Astrocyte (in vitro differentiated cells and primary cell): ENCODE measurements at regions not wholly inside any gene's neighbourhood (a gene's known extent, or its start where the extent isn't known, plus 50 kb on each side); places are given as distances from the start of the nearest gene placed in this dataset.

ENCODE experiments used
- DNase-seq: peaks from one replicate; pipeline ENCODE4 v3.0.0-alpha.2; 2010; ENCODE audit warnings: low read depth
- FAIRE-seq: peaks from 2 replicates; lab custom pipeline; 2011; peaks lifted over from hg19 to GRCh38; lab: Jason Lieb, UNC
- H2AFZ ChIP-seq: 2 replicates; pipeline ENCODE4 v1.6.0; 2012; ENCODE audit warnings: low read depth, low read length, inconsistent platforms
- H3K27ac ChIP-seq: 2 replicates; pipeline ENCODE4 v1.5.1; 2011; ENCODE audit warnings: low read depth, low read length, inconsistent platforms
- H3K27me3 ChIP-seq: 2 replicates; pipeline ENCODE4 v1.6.0; 2011; ENCODE audit warnings: low read length, inconsistent platforms; ENCODE audit not compliant: insufficient read depth
- H3K36me3 ChIP-seq: 2 replicates; pipeline ENCODE4 v1.5.1; 2011; ENCODE audit warnings: low read length, inconsistent platforms; ENCODE audit not compliant: insufficient read depth
- H3K4me1 ChIP-seq: 2 replicates; pipeline ENCODE4 v1.5.1; 2011; ENCODE audit warnings: low read length, inconsistent platforms; ENCODE audit not compliant: insufficient read depth
- H3K4me2 ChIP-seq: 2 replicates; pipeline ENCODE4 v1.6.0; 2012; ENCODE audit warnings: low read length, inconsistent platforms
- H3K4me3 ChIP-seq: 2 replicates; pipeline ENCODE4 v1.5.1; 2011; ENCODE audit warnings: low read depth, mild to moderate bottlenecking, low read length, inconsistent platforms; ENCODE audit not compliant: insufficient read depth
- H3K79me2 ChIP-seq: 2 replicates; pipeline ENCODE4 v1.6.0; 2012; ENCODE audit warnings: mild to moderate bottlenecking, low read length, inconsistent platforms; ENCODE audit not compliant: insufficient read depth
- H3K9ac ChIP-seq: 2 replicates; pipeline ENCODE4 v1.6.0; 2012; ENCODE audit warnings: mild to moderate bottlenecking, low read length, inconsistent platforms
- H3K9me3 ChIP-seq: 2 replicates; pipeline ENCODE4 v1.5.1; 2012; ENCODE audit warnings: low read depth, mild to moderate bottlenecking, low read length, inconsistent platforms; ENCODE audit not compliant: insufficient read depth
- H4K20me1 ChIP-seq: 2 replicates; pipeline ENCODE4 v1.6.0; 2012; ENCODE audit warnings: low read length, inconsistent platforms; ENCODE audit not compliant: insufficient read depth
- H3K27ac Mint-ChIP-seq: one replicate; pipeline ENCODE4 v1.8.0; 2021; ENCODE audit warnings: mild to moderate bottlenecking, mixed read lengths; ENCODE audit not compliant: unreplicated experiment
- H3K27me3 Mint-ChIP-seq: one replicate; pipeline ENCODE4 v1.8.0; 2021; ENCODE audit warnings: low read depth, mixed read lengths; ENCODE audit not compliant: unreplicated experiment
- H3K36me3 Mint-ChIP-seq: one replicate; pipeline ENCODE4 v1.8.0; 2021; ENCODE audit warnings: low read depth, mixed read lengths; ENCODE audit not compliant: unreplicated experiment
- H3K4me1 Mint-ChIP-seq: one replicate; pipeline ENCODE4 v1.8.0; 2021; ENCODE audit warnings: low read depth, mixed read lengths; ENCODE audit not compliant: unreplicated experiment
- H3K4me3 Mint-ChIP-seq: one replicate; pipeline ENCODE4 v1.8.0; 2021; ENCODE audit warnings: mild to moderate bottlenecking, moderate library complexity, mixed read lengths; ENCODE audit not compliant: unreplicated experiment
- H3K9me3 Mint-ChIP-seq: one replicate; pipeline ENCODE4 v1.8.0; 2021; ENCODE audit warnings: mild to moderate bottlenecking, mixed read lengths; ENCODE audit not compliant: unreplicated experiment
- CTCF ChIP-seq: IDR thresholded peaks from 2 replicates; pipeline ENCODE4 v1.5.1; 2011; ENCODE audit warnings: low read depth, mild to moderate bottlenecking, inconsistent platforms, low read length, moderate library complexity; ENCODE audit not compliant: insufficient read depth
- EZH2 ChIP-seq: IDR thresholded peaks from 2 replicates; pipeline ENCODE4 v1.6.1; 2012; ENCODE audit warnings: mild to moderate bottlenecking, low read length, inconsistent platforms; ENCODE audit not compliant: insufficient read depth

- Mint-ChIP-seq H3K4me1 (no peaks in the 10 kb centered on the region), H3K27me3 (no peaks in the 10 kb centered on the region), H3K27ac (no peak overlapping the region), H3K9me3 (no peaks in the 10 kb centered on the region), H3K4me3 (no peak overlapping the region), H3K36me3 (no peaks in the 10 kb centered on the region)
- Histone ChIP-seq H3K27ac (no peak overlapping the region), H3K4me1 (no peaks in the 10 kb centered on the region), H4K20me1 (no peaks in the 10 kb centered on the region), H3K36me3 (no peaks in the 10 kb centered on the region), H3K4me3 (no peak overlapping the region), H3K9ac (no peak overlapping the region), H3K4me2 (no peak overlapping the region), H3K27me3 (no peaks in the 10 kb centered on the region), H3K79me2 (no peaks in the 10 kb centered on the region), H2AFZ (no peak overlapping the region), H3K9me3 (no peaks in the 10 kb centered on the region)
- DNase-seq (no peak), FAIRE-seq (no peak)
- TF ChIP-seq CTCF: no peak
- no peak for TF ChIP-seq EZH2
These were observed 847.3 kb upstream of the SOX11 start for GRCh38 chr2:4844881-4845280.

- no peak overlapping the region for H3K27ac ChIP-seq
- H4K20me1 ChIP-seq: no peaks in the 10 kb centered on the region
- H3K4me1 Mint-ChIP-seq: no peaks in the 10 kb centered on the region
- no peaks in the 10 kb centered on the region for H3K79me2 ChIP-seq
- no peak overlapping the region for H3K4me3 Mint-ChIP-seq
- H3K9me3 Mint-ChIP-seq: peaks cover 8% of the 10 kb centered on the region
- FAIRE-seq (no peak), DNase-seq (no peak)
- H3K36me3 ChIP-seq: no peaks in the 10 kb centered on the region
- TF ChIP-seq CTCF (no peak), EZH2 (no peak)
- no peaks in the 10 kb centered on the region for H3K9me3 ChIP-seq
- H3K4me2 ChIP-seq: no peak overlapping the region
- H3K27me3 Mint-ChIP-seq: no peaks in the 10 kb centered on the region
- H3K4me3 ChIP-seq: no peak overlapping the region
- no peaks in the 10 kb centered on the region for H3K27me3 ChIP-seq
- no peaks in the 10 kb centered on the region for H3K4me1 ChIP-seq
- no peak overlapping the region for H3K9ac ChIP-seq
- no peak overlapping the region for H2AFZ ChIP-seq
- H3K36me3 Mint-ChIP-seq: no peaks in the 10 kb centered on the region
- H3K27ac Mint-ChIP-seq: no peak overlapping the region
These were observed 830.2 kb upstream of the SOX11 start for GRCh38 chr2:4862031-4862430.

GRCh38 chr2:4866198-4866597 is 826.0 kb upstream of the SOX11 start:
- H3K27ac Mint-ChIP-seq: no peak overlapping the region
- H3K9ac ChIP-seq: no peak overlapping the region
- DNase-seq (no peak), FAIRE-seq (no peak)
- H3K4me3 Mint-ChIP-seq: no peak overlapping the region
- no peaks in the 10 kb centered on the region for H3K9me3 ChIP-seq
- H2AFZ ChIP-seq: no peak overlapping the region
- no peaks in the 10 kb centered on the region for H3K27me3 ChIP-seq
- TF ChIP-seq EZH2 (no peak), CTCF (no peak)
- peaks cover 7% of the 10 kb centered on the region for H3K9me3 Mint-ChIP-seq
- no peaks in the 10 kb centered on the region for H3K36me3 Mint-ChIP-seq
- no peaks in the 10 kb centered on the region for H4K20me1 ChIP-seq
- no peaks in the 10 kb centered on the region for H3K79me2 ChIP-seq
- no peaks in the 10 kb centered on the region for H3K4me1 ChIP-seq
- no peaks in the 10 kb centered on the region for H3K27me3 Mint-ChIP-seq
- H3K4me2 ChIP-seq: no peak overlapping the region
- no peaks in the 10 kb centered on the region for H3K36me3 ChIP-seq
- no peak overlapping the region for H3K27ac ChIP-seq
- H3K4me3 ChIP-seq: no peak overlapping the region
- H3K4me1 Mint-ChIP-seq: no peaks in the 10 kb centered on the region
